HG02840 (cell line): ENCODE measurements at regions not wholly inside any gene's neighbourhood (a gene's known extent, or its start where the extent isn't known, plus 50 kb on each side); places are given as distances from the start of the nearest gene placed in this dataset.
A peak's percentile ranks its signal among the peaks of the same experiment; 100 is the strongest.
"Not testable (repeated sequence)": the region's sequence is repeated elsewhere in the genome, so short reads cannot be mapped to it uniquely, and the experiment has no call there.

Source experiments
- ATAC-seq: cut with Tn5 transposase; IDR thresholded peaks from one replicate; pipeline ENCODE4 v1.9.1; 2021; ENCODE audit warnings: mild to moderate bottlenecking, moderate library complexity, moderate number of reproducible peaks; ENCODE audit not compliant: unreplicated experiment, low FRiP score

GRCh38 chr2:17030047-17030446 is 364.4 kb upstream of the CYRIA start:
- no peak for ATAC-seq

- no peak for ATAC-seq
Measured at GRCh38 chr2:17012297-17012696, 346.7 kb upstream of the CYRIA start.

- ATAC-seq: no peak
Measured at GRCh38 chr2:17010104-17010503, 344.5 kb upstream of the CYRIA start.

GRCh38 chr2:17000184-17000482 is 334.5 kb upstream of the CYRIA start:
- ATAC-seq: no peak

GRCh38 chr2:16999347-17000183 is 333.9 kb upstream of the CYRIA start:
- no peak for ATAC-seq

- no peak for ATAC-seq
Measured at GRCh38 chr2:16978301-16978700, 312.7 kb upstream of the CYRIA start.

GRCh38 chr2:16974688-16975087 is 309.1 kb upstream of the CYRIA start:
- no peak for ATAC-seq

- ATAC-seq: no peak
Measured at GRCh38 chr2:16973586-16974286, 308.1 kb upstream of the CYRIA start.

- no peak for ATAC-seq
Measured at GRCh38 chr2:16972276-16972675, 306.6 kb upstream of the CYRIA start.

- no peak for ATAC-seq
Measured at GRCh38 chr2:16971722-16972234, 306.1 kb upstream of the CYRIA start.

- not testable (repeated sequence) for ATAC-seq
Measured at GRCh38 chr2:16970948-16971347, 305.3 kb upstream of the CYRIA start.

- no peak for ATAC-seq
Measured at GRCh38 chr2:16962505-16962904, 296.9 kb upstream of the CYRIA start.

- ATAC-seq: no peak
Measured at GRCh38 chr2:16960579-16960978, 294.9 kb upstream of the CYRIA start.

- peak; percentile 52 for ATAC-seq
Measured at GRCh38 chr2:16958266-16958665, 292.6 kb upstream of the CYRIA start.

GRCh38 chr2:16952805-16953204 is 287.2 kb upstream of the CYRIA start:
- no peak for ATAC-seq

- no peak for ATAC-seq
Measured at GRCh38 chr2:16952368-16952767, 286.7 kb upstream of the CYRIA start.

GRCh38 chr2:16950436-16950835 is 284.8 kb upstream of the CYRIA start:
- ATAC-seq: no peak

- no peak for ATAC-seq
Measured at GRCh38 chr2:16948710-16949109, 283.1 kb upstream of the CYRIA start.

- ATAC-seq: peak; percentile 53
Measured at GRCh38 chr2:16948053-16948452, 282.4 kb upstream of the CYRIA start.

GRCh38 chr2:16943279-16943958 is 277.8 kb upstream of the CYRIA start:
- no peak for ATAC-seq

- ATAC-seq: no peak
Measured at GRCh38 chr2:16940214-16940613, 274.6 kb upstream of the CYRIA start.
